Fibroblast of skin of right biceps (primary cell): ENCODE measurements at regions not wholly inside any gene's neighbourhood (a gene's known extent, or its start where the extent isn't known, plus 50 kb on each side); places are given as distances from the start of the nearest gene placed in this dataset.

Experiments used
- DNase-seq: peaks from one replicate; pipeline ENCODE4 v3.0.0-alpha.2; 2013

DNA sequence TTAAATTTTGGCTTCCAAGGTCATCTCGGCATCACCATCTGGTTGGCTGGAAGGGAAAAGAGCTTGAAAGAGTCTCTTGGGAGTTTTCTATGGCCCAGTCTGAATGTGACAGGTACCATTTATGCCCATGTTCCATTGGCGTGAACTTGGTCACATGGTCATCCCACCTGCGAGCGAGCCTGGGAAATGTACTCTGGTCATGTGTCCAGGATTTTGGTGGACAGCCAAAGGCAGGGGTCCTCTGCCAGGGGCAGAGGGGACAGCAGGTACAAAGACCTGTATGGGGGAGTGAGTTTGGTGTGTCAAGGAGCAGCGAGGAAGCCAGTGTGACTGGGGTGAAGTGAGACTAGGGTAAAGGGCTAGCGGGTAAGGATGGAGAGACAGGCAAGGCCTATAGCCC lies 112.6 kb downstream of the CDC5L start:
- DNase-seq = no peak

DNA sequence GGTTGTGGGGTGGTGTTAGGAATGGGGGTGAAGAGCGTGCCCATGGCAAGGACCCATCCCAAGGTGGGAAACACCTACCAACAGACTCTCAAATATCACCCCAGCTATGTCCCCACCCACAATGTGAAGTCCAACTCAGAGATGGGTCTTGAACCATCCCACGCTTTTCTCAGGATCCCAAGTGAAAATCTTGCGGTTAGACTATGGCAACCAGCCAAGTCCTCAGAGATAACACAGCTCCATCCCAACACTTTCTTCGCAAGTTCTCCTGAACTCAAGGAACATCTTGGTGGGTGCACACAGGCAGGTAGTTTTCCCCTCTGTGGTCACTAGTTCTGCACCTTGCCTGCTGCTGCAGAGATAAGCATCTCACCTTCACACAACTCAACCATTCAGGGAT lies 116.0 kb downstream of the CDC5L start:
- no peak for DNase-seq

DNA sequence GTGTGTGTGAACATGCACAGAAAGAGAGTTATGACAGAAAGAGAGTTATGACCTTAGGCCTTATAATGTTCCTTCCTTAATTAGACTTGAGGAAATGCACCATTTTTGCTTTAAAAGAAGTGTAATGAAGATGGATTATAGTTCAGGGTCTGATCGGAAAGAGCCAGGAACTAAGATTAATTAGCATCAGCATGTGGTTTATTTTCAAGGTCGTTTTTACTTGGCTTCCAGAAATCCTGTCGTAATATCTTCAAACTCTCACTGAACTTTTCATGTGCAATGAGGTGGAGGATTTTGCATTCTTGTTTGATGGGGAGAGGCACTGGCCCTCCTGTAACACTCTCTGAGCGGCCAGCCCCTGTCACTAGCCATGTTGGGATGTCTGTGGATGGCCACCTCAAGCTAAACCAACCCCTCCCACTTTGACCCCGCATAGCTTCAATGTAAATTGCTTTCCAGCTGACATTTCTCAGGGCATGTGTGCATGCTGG lies 116.8 kb downstream of the CDC5L start:
- peak; percentile 38 for DNase-seq

GRCh38 chr6:44505751-44506150 lies 118.2 kb downstream of the CDC5L start:
- DNase-seq = no peak

DNA sequence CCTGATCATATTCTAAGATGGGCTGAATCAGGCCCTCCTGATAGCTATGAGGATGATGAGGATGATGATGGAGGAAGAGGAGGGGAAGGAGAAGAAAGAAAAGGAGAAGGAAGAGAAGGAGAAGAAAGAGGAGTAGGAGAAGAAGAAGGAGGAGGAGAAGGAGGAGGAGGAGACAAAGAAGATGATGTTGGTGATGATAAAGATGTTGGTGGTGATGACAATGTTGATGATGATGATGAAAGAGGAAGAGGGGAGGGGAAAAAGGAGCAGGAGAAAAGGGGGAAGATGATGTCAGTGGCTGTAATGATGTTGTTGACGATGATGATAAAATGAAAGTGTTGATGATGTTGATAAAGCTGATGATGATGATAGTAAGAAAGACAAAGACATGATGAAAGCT lies 119.5 kb downstream of the CDC5L start:
- DNase-seq = no peak

GRCh38 chr6:44508646-44509045 lies 121.1 kb downstream of the CDC5L start:
- peak; percentile 75 for DNase-seq

- no peak for DNase-seq
Observed at GRCh38 chr6:44511126-44511525, 123.6 kb downstream of the CDC5L start.

DNA sequence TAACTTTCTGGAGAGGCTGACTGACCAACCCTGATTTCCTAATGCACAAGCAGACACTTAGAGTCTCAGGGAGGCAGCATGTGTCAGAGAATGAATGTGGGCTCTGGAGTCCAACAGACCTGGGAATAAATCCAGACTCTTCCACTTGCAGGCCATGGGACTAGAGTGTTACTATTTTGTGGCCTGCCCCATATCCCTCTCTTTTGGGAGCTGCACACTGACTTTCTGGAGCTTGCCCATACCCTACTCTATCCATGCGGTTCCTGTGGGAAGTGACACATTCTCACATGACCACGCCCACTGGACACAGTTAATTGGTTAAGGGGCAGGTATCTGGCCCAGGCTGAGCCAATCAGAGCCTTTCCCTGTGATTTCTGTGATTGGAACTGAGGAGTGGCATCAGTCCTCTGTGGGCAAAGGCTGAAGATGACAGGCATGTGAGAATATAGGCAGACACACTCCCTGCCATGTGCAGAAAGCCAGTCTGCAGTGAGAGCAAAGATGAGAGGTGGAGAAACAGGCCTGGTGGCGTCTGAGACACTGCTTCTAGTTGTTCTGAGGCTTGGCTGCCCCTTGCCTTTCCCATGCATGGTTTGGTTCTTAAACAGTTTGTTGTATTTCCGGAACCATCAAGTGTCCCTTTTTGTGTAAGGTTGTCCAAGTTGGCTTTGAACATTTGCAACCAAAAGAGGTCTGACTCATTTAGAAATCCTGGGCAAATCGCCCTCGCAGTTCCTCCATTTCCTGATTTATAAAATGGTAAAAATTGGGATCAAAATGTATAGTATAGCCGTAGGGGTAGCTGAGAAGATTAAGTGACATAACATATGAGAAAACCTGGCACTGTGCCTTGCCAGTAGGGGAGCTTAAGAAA lies 125.6 kb downstream of the CDC5L start:
- DNase-seq = peak; percentile 27

DNA sequence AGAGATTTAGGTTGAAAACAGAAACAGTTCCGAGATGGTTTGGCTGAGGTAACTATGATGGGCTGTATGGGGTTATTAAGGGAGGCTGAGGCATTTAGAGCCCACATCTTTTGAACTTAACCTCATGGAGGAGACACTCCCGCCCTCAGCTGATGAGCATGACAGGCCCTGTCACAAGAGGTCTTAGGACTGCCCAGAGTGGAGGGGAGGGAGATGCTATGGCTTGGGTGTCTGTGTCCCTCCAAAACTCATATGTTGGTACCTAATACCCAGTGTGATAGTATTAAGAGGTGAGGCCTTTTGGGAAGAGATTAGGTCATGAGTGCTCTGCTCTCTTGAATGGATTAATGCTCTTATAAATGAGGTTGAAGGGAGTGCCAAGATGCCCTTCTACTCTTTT lies 126.6 kb downstream of the CDC5L start:
- DNase-seq = no peak

DNA sequence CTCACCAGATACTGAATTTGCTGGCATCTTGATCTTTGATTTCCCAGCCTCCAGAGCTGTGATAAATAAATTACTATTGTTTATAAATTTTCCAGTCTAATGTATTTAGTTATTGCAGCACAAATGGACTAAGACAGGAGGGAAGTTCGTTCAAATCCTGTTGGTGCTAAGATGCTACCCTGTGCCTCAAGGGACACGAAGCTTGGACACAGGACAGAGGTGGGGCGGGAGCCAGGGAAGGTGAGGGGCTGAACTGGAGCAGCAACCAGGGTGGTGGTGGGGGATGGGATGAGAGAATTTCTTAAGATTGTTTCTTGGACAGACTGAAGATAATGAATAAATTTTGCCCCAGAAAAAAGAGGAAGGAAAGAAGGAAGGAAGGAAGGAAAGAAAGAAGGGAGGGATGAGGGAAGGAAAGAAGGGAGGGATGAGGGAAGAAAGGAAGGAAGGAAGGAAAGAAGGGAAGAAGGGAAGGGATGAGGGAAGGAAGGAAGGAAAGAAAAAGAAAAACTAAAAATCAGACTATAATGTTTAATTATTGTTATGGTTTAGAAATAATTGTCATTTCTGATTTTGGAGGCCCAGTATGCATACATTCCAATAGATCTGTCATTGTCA lies 127.2 kb downstream of the CDC5L start:
- DNase-seq = no peak

- no peak for DNase-seq
Observed at GRCh38 chr6:44522871-44523270, 135.4 kb downstream of the CDC5L start.

DNA sequence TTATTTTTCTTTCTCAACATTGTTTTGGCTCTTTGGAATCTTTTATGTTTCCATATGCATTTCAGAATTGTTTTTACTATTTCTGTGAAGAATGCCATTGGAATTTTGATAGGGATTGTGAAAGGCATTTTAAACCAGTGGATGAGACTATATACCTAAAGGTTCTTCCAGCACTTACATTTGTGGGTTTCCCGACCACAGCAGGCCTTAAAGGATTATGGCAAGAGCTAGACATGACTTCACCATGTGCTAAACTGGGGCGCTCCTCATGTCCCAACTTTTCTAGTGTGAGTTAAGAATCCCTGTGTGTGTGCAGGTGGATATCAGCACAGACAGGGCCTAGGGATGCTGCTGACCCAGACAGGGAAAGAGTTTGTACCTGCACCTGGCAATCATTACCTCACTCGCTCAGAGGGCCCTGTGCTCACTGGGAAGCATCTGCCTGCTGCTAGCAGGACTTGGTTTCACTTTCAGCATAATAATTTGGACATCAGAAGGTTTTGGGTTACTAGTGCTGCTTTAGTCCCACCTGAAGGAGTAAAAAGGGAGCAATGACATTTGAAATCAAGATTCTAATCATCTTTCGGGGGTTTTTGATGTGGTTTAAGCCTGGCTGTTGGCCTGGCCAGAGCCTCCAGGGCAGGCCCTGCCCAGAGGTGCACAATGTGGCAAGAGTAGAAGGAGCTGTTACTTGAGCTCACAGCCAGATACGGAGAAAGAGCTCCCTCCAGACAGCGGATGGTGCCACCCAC lies 137.1 kb downstream of the CDC5L start:
- DNase-seq = peak; percentile 26

DNA sequence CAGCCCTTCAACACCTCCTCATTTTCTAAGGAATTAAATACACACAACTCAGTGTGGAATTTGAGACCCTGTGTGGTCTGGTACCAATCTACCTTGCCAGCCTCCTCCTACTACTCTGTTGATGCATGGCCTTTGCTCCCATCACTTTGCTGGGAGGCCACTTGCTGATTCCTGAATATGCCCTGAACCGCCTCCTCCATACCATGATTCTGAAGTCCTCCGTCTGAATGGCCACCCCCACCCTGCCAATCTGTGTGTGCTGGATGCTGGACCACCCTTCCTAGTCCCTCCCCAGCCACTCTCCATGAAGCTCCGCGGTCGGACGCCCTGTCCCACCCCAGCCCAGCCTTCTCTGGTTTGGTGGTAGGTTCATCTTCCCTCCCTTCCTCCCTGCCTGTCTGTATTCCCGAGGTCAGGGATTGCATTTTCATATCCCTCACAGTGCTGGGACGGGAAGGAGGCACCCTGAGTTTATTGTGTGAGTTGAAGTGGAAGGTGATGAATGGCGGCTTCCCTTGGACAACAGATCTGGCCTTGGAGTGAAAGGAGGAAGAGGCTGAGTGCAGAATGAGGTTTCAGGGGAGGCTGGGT lies 138.3 kb downstream of the CDC5L start:
- DNase-seq = no peak

DNA sequence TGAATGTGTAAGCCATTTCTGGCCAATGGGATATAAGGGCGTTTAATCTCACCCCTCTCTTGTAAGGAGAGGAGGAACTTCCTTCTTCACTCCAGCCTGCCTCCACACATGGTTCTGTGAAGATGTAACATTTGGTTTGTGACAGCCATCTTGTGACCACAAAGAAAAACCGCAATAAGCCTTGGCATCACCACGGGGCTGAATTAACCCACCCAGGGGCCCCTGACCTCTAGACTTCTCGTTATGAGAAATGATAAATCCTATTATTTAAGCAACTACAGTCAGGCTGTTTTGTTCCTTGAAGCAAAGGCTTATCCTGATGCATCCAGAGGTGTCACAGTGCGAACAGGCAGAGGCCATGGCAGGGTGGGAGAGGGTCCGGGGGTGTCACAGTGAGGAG lies 139.7 kb downstream of the CDC5L start:
- DNase-seq = peak; percentile 40

GRCh38 chr6:44527583-44528369 lies 140.3 kb downstream of the CDC5L start:
- no peak for DNase-seq

DNA sequence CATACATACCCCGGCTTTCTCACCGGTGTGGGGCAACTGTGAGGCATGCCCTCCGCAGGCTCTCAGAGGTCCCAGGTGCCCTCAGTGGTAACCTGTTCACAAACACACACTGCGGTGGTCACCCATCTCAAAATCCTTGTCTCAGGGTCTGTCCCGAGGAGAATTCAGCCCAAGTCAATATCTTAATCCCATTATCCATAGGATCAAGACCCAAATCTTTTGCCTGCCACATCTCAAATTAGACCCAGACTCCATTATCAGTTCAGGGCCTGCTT lies 140.8 kb downstream of the CDC5L start:
- no peak for DNase-seq

DNA sequence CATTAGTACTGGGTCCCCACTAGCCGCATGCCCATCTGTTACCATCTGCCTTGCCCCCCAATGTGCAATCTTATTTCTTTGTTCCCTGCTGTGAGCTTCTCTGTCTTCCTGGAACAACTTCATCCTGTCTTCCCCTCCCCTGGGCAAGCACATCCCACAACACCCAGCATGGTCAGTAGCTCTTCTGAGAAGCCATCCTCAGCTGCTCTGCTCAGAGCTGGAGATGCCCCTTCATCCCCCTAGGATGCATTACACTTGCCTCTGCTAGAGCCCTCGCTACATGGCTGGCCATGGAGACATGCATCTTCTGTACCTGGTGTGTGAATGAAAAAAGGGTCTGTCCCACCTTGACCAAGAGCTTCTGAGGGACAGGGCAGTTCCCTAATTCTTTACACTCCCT lies 141.2 kb downstream of the CDC5L start:
- no peak for DNase-seq

DNA sequence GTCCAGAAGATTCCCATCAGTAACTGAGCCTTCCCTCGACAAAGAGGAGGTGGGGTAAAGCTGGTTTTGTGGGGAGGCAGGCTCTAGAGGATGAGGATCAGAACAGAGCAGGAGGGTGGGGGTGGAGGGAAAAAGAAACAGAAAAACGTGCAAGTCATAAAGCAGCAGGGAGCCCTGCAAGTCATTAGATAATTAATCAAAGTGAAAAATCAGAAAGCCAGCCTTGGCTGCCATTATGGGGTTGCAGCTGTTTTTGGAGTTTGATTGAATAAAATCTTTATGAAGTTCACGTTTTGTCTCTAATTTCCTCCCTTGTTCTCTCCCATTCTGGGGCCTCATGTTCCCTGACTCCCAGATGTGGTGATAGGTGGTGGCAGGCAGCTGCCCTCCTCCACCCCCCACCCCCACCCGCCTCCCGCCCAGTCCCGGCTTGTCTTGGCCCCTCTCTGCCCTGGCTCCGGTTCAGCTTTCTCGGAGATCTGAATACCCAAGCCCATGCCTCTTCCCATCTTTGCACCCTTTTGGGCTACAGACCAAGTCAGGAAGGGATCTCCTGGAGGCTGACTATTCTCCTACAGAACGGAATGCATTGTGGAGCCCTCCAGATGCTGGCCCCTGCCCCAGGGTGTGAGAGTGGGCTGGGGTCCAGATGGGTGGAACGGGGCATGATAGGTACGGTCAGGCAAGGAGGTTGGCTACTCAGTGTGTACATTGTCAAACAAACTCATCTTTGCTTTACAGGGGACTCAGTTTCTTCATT lies 141.8 kb downstream of the CDC5L start:
- no peak for DNase-seq

- DNase-seq = no peak
Observed at GRCh38 chr6:44530209-44530909, 142.9 kb downstream of the CDC5L start.

DNA sequence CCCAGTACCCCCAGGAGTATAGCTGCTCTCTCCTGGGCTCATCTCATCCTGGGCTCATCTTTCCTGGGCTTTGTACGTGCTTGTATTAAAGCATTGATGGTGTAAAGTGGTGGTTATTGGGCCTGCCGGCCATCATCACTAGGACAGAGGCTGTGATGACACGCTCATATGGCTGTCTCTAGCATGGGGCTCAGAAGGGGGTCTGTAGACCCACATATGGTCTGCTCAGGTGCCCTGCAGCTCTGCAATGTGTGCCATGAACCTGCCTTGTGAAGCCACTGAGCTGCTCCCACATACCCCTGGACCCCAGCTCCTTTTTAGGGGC lies 143.4 kb downstream of the CDC5L start:
- no peak for DNase-seq

GRCh38 chr6:44531442-44532015 lies 144.0 kb downstream of the CDC5L start:
- DNase-seq = no peak
